ENCODE measurements at regions not wholly inside any gene's neighbourhood (a gene's known extent, or its start where the extent isn't known, plus 50 kb on each side); places are given as distances from the start of the nearest gene placed in this dataset.
A peak's percentile ranks its signal among the peaks of the same experiment; 100 is the strongest.

- Histone ChIP-seq H3K9me3 (ENCODE audit: control insufficient read depth, insufficient read depth, low read depth, low read length) (no peaks in the 10 kb centered on the region), H3K4me1 (ENCODE audit: control insufficient read depth, insufficient read depth, low read length) (no peaks in the 10 kb centered on the region), H3K4me3 (ENCODE audit: low read depth in 2 of 2, low read length in 2 of 2) (no peak overlapping the region), H3K27ac (ENCODE audit: low read length) (no peak overlapping the region), H3K36me3 (ENCODE audit: control insufficient read depth, insufficient read depth, low read length) (no peaks in the 10 kb centered on the region), H3K27me3 (ENCODE audit: control insufficient read depth, insufficient read depth, low read length) (no peaks in the 10 kb centered on the region)
- in situ Hi-C loops (cut with HindIII; ENCODE audit: low pct_unique_long_range_greater_than_20kb, low sequenced_read_pairs) (no loop called here), intact Hi-C loops (cut with micrococcal nuclease; ENCODE audit: unreplicated experiment) (loop anchor here (5.0 kb wide), 1 partner anchor 83 kb away; no protein-coding TSS in a partner anchor)
- CTCF ChIA-PET, result no interaction called here
- peak; percentile 28; the same call in 1 of the 2 replicates for TF ChIP-seq CTCF (IDR thresholded peaks at IDR 0.05)
- TF ChIP-seq TCF7L2 (IDR thresholded peaks at IDR 0.05; ENCODE audit: low read depth, low read length), result no peak
- no peak for TF ChIP-seq SIN3A (IDR thresholded peaks at IDR 0.05; ENCODE audit: borderline replicate concordance, insufficient read depth, low read depth, low read length)
- TF ChIP-seq REST (IDR thresholded peaks at IDR 0.05; ENCODE audit: insufficient read depth in 1 of 2, low read depth in 2 of 2, low read length in 1 of 2), result no peak
- DNase-seq (ENCODE audit: low read depth, low spot score) (no peak), ATAC-seq (no peak)
- POLR2A ChIA-PET, result no interaction called here
- no TSS peak for BruUV-seq (replicated peaks)
These were observed 239.3 kb upstream of the ZNF717 start for GRCh38 chr3:76024640-76025039.

GRCh38 chr3:76025561-76025960 lies 240.2 kb upstream of the ZNF717 start:
- CTCF ChIA-PET, result no interaction called here
- intact Hi-C loops (cut with micrococcal nuclease; ENCODE audit: unreplicated experiment), result loop anchor here (5.0 kb wide), 1 partner anchor 82 kb away; no protein-coding TSS in a partner anchor

More at GRCh38 chr3:76025561-76025960, 240.2 kb upstream of the ZNF717 start:
- Histone ChIP-seq H3K4me1 (ENCODE audit: control insufficient read depth, insufficient read depth, low read length) (no peaks in the 10 kb centered on the region), H3K27me3 (ENCODE audit: control insufficient read depth, insufficient read depth, low read length) (no peaks in the 10 kb centered on the region), H3K36me3 (ENCODE audit: control insufficient read depth, insufficient read depth, low read length) (no peaks in the 10 kb centered on the region), H3K9me3 (ENCODE audit: control insufficient read depth, insufficient read depth, low read depth, low read length) (no peaks in the 10 kb centered on the region), H3K27ac (ENCODE audit: low read length) (no peak overlapping the region), H3K4me3 (ENCODE audit: low read depth in 2 of 2, low read length in 2 of 2) (no peak overlapping the region)
- BruUV-seq (replicated peaks), result no TSS peak
- POLR2A ChIA-PET, result no interaction called here
- in situ Hi-C loops (cut with HindIII; ENCODE audit: low pct_unique_long_range_greater_than_20kb, low sequenced_read_pairs), result no loop called here
- no peak for ATAC-seq
- TF ChIP-seq REST (IDR thresholded peaks at IDR 0.05; ENCODE audit: insufficient read depth in 1 of 2, low read depth in 2 of 2, low read length in 1 of 2) (no peak), SIN3A (IDR thresholded peaks at IDR 0.05; ENCODE audit: borderline replicate concordance, insufficient read depth, low read depth, low read length) (no peak), TCF7L2 (IDR thresholded peaks at IDR 0.05; ENCODE audit: low read depth, low read length) (no peak), CTCF (IDR thresholded peaks at IDR 0.05) (no peak), POLR2AphosphoS5 (IDR thresholded peaks at IDR 0.05; ENCODE audit: low read depth, low read length) (no peak)
- DNase-seq (ENCODE audit: low read depth, low spot score), result no peak

All from Panc1 (cell line).